ENCODE measurements at regions not wholly inside any gene's neighbourhood (a gene's known extent, or its start where the extent isn't known, plus 50 kb on each side); places are given as distances from the start of the nearest gene placed in this dataset.

DNA sequence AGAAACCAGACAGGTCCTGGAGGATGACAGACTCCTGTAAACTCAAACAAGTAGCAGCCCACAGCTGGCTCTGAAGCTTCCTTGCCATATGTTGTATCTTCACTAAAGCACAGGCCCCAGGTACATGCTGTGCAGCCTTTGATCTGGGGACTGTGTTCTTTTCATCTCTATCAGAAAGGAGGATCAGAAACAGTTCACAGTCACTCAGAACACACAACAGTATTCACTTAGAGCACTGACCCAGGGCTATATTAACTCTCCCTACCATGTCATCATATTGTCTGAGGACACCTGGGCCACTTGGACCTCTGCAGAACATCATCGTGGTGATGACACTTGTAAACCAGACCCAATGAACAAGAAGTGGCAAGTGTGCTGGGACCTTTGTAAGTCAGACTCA is 222.0 kb downstream of the SETD4 start:
- no peaks in the 10 kb centered on the region for H3K27me3 ChIP-seq
- no peaks in the 10 kb centered on the region for H3K9me3 ChIP-seq
- no peak overlapping the region for H3K4me3 ChIP-seq
- DNase-seq (no peak), ATAC-seq (peak in 1 of 4 donors; percentile 37)
- H3K36me3 ChIP-seq, result no peaks in the 10 kb centered on the region
- no peak for TF ChIP-seq POLR2A (IDR thresholded peaks at IDR 0.05)
- WGBS (ENCODE audit: insufficient coverage, low coverage, low lambda C conversion rate, missing lambda C conversion rate), result 33% methylated on average over 1 of the region's 1 CpG
- intact Hi-C loops (cut with DNase I), result no loop called here
- peaks cover 0 to 21% (median 0%) of the 10 kb centered on the region in 4 donors for H3K4me1 ChIP-seq
- H3K27ac ChIP-seq, result peak overlapping the region in 1 of 3 donors; percentile 24

DNA sequence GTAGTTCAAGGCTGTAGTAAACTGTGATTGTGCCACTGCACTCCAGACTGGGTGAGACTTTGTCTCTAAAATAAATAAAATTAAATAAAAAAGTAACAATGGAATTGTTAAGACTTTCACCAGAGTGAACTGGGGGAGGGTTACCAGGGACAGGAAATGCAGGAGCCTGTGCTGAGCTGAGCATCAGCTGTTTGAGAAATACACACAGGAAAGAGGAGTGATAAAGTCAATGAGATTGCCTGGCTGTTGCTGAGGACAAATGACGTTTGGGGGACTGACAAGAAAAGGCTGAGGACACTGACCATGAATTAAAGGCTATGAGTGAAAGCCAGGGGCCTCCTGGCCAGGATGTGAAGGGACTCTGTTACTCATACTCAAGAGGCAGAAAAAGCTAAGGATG is 226.3 kb downstream of the SETD4 start:
- WGBS (ENCODE audit: insufficient coverage, low coverage, low lambda C conversion rate, missing lambda C conversion rate), result 19% methylated on average over 1 of the region's 1 CpG
- TF ChIP-seq, protein P1, sequence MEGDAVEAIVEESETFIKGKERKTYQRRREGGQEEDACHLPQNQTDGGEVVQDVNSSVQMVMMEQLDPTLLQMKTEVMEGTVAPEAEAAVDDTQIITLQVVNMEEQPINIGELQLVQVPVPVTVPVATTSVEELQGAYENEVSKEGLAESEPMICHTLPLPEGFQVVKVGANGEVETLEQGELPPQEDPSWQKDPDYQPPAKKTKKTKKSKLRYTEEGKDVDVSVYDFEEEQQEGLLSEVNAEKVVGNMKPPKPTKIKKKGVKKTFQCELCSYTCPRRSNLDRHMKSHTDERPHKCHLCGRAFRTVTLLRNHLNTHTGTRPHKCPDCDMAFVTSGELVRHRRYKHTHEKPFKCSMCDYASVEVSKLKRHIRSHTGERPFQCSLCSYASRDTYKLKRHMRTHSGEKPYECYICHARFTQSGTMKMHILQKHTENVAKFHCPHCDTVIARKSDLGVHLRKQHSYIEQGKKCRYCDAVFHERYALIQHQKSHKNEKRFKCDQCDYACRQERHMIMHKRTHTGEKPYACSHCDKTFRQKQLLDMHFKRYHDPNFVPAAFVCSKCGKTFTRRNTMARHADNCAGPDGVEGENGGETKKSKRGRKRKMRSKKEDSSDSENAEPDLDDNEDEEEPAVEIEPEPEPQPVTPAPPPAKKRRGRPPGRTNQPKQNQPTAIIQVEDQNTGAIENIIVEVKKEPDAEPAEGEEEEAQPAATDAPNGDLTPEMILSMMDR (IDR thresholded peaks at IDR 0.05), result no peak
- TF ChIP-seq POLR2A (IDR thresholded peaks at IDR 0.05), result no peak

DNA sequence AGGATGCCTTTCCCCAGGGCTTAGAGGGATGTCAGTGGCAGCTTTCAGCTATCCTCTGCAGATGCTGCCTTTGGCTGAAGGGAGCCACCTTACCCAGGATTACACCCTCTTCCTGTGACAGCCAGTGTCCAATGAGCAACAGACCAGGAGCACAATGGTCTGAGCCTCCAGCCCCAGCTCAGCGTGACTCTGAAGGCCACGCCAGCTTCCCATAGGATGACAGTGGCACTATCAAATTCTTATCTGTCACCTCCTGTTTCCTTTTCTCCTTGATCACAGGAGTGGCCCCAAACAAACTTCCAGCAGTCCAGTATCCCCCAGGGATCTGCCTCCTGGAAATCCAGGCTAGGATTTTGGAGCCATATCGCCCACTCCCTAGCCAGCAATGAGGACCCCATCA is 226.9 kb downstream of the SETD4 start:
- H3K9me3 ChIP-seq, result no peaks in the 10 kb centered on the region
- no peaks in the 10 kb centered on the region for H3K27me3 ChIP-seq
- no peaks in the 10 kb centered on the region for H3K36me3 ChIP-seq
- H3K4me1 ChIP-seq, result peaks cover 0 to 3% (median 0%) of the 10 kb centered on the region in 4 donors
- H3K4me3 ChIP-seq, result no peak overlapping the region
- TF ChIP-seq, protein P1 (IDR thresholded peaks at IDR 0.05), result no peak
- no peak for TF ChIP-seq POLR2A (IDR thresholded peaks at IDR 0.05)
- DNase-seq (no peak), ATAC-seq (peak in 3 of 4 donors; percentile 20 to 45 (median 43))
- intact Hi-C loops (cut with DNase I), result no loop called here
- H3K27ac ChIP-seq, result no peak overlapping the region
- 49% methylated on average over 3 of the region's 3 CpGs for WGBS (ENCODE audit: insufficient coverage, low coverage, low lambda C conversion rate, missing lambda C conversion rate)

More for the DNA sequence above, 226.3 kb downstream of the SETD4 start:
- ATAC-seq (peak; percentile 56 to 74 (median 67)), DNase-seq (no peak)
- H3K36me3 ChIP-seq, result no peaks in the 10 kb centered on the region
- peaks cover 0 to 10% (median 0%) of the 10 kb centered on the region in 4 donors for H3K4me1 ChIP-seq
- intact Hi-C loops (cut with DNase I), result no loop called here
- H3K27me3 ChIP-seq, result no peaks in the 10 kb centered on the region
- no peak overlapping the region for H3K27ac ChIP-seq
- H3K4me3 ChIP-seq, result no peak overlapping the region
- H3K9me3 ChIP-seq, result no peaks in the 10 kb centered on the region

DNA sequence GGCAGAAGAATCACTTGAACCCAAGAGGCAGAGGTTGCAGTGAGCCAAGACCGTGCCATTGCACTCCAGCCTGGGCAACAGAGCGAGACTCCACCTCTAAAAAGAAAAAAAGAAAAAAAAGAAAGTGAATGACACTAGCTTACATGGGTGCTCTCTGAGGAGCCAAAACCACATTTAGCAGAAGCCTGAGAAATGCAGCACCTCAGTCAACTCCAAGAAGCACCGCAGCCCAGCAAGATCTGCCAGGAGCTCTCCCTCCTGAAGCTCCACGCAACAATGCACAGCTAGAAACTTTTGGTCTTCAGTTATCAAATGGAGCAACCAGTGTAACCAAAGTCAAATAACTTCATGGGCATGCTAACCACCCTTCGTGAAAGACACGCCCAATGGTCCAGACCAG is 229.1 kb downstream of the SETD4 start:
- ATAC-seq (no peak), DNase-seq (no peak)
- TF ChIP-seq POLR2A (IDR thresholded peaks at IDR 0.05), result no peak
- TF ChIP-seq, protein P1 (IDR thresholded peaks at IDR 0.05), result no peak
- H3K4me1 ChIP-seq, result no peaks in the 10 kb centered on the region
- no peaks in the 10 kb centered on the region for H3K36me3 ChIP-seq
- intact Hi-C loops (cut with DNase I), result no loop called here
- no peak overlapping the region for H3K4me3 ChIP-seq
- WGBS (ENCODE audit: insufficient coverage, low coverage, low lambda C conversion rate, missing lambda C conversion rate), result 79% methylated on average over 4 of the region's 6 CpGs
- no peaks in the 10 kb centered on the region for H3K9me3 ChIP-seq
- no peaks in the 10 kb centered on the region for H3K27me3 ChIP-seq
- H3K27ac ChIP-seq, result no peak overlapping the region

DNA sequence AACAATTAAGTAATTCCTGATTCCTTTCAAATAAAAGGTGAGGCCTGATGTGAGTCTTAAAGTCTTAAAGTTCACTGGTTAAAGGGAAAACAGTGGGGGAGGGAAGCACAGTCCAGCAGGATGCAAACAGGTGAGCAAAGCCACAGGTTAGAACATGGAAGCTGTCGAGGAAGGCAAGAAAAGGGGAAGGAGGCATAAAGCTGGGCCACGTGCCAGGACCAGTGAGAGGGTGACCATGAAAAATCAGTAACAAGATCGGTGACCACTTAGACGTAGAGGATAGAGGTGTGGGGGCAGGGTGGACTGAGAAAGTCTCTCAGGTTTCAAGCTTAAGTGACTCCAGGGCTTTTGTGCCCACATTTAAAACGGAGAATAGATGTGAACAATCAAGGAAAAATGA is 231.3 kb downstream of the SETD4 start:
- TF ChIP-seq POLR2A (IDR thresholded peaks at IDR 0.05), result no peak
- TF ChIP-seq, protein P1 (IDR thresholded peaks at IDR 0.05), result no peak
- H3K9me3 ChIP-seq, result no peaks in the 10 kb centered on the region
- intact Hi-C loops (cut with DNase I), result no loop called here
- no peak overlapping the region for H3K27ac ChIP-seq
- ATAC-seq (no peak), DNase-seq (no peak)
- H3K27me3 ChIP-seq, result no peaks in the 10 kb centered on the region
- H3K4me3 ChIP-seq, result no peak overlapping the region
- H3K36me3 ChIP-seq, result no peaks in the 10 kb centered on the region
- no peaks in the 10 kb centered on the region for H3K4me1 ChIP-seq
- WGBS (ENCODE audit: insufficient coverage, low coverage, low lambda C conversion rate, missing lambda C conversion rate), result 23% methylated on average over 4 of the region's 5 CpGs
